ENCODE measurements at regions not wholly inside any gene's neighbourhood (a gene's known extent, or its start where the extent isn't known, plus 50 kb on each side); places are given as distances from the start of the nearest gene placed in this dataset.
"Not testable (repeated sequence)": the region's sequence is repeated elsewhere in the genome, so short reads cannot be mapped to it uniquely, and the experiment has no call there.

- no peaks in the 10 kb centered on the region for H3K9me3 Mint-ChIP-seq (ENCODE audit: low read depth)
- no peak overlapping the region for H3K4me3 Mint-ChIP-seq
- CTCF ChIA-PET, result no interaction called here
- H3K27me3 Mint-ChIP-seq, result no peaks in the 10 kb centered on the region
- DNase-seq (no peak), ATAC-seq (no peak)
- no peak overlapping the region for H3K27ac Mint-ChIP-seq
- no peaks in the 10 kb centered on the region for H3K36me3 Mint-ChIP-seq
- no peaks in the 10 kb centered on the region for H3K4me1 Mint-ChIP-seq
Observed at GRCh38 chr4:103895876-103896465, 176.2 kb upstream of the TACR3 start.

GRCh38 chr4:103892586-103892985 lies 172.8 kb upstream of the TACR3 start:
- no peak for DNase-seq
- Mint-ChIP-seq H3K36me3 (no peaks in the 10 kb centered on the region), H3K4me3 (no peak overlapping the region), H3K27ac (no peak overlapping the region), H3K27me3 (no peaks in the 10 kb centered on the region), H3K9me3 (ENCODE audit: low read depth) (no peaks in the 10 kb centered on the region), H3K4me1 (no peaks in the 10 kb centered on the region)
- no peak for ATAC-seq
- CTCF ChIA-PET, result no interaction called here

- Mint-ChIP-seq H3K27me3 (no peaks in the 10 kb centered on the region), H3K9me3 (ENCODE audit: low read depth) (no peaks in the 10 kb centered on the region), H3K27ac (no peak overlapping the region), H3K36me3 (no peaks in the 10 kb centered on the region), H3K4me1 (no peaks in the 10 kb centered on the region), H3K4me3 (no peak overlapping the region)
- CTCF ChIA-PET, result no interaction called here
- ATAC-seq (no peak), DNase-seq (no peak)
Observed at GRCh38 chr4:103887191-103887590, 167.4 kb upstream of the TACR3 start.

GRCh38 chr4:103885152-103885551 lies 165.4 kb upstream of the TACR3 start:
- no peak for DNase-seq
- Mint-ChIP-seq H3K4me1 (no peaks in the 10 kb centered on the region), H3K27me3 (no peaks in the 10 kb centered on the region), H3K36me3 (no peaks in the 10 kb centered on the region), H3K4me3 (no peak overlapping the region), H3K27ac (no peak overlapping the region), H3K9me3 (ENCODE audit: low read depth) (no peaks in the 10 kb centered on the region)
- ATAC-seq, result no peak
- CTCF ChIA-PET, result no interaction called here

- CTCF ChIA-PET, result no interaction called here
- Mint-ChIP-seq H3K27ac (no peak overlapping the region), H3K4me1 (no peaks in the 10 kb centered on the region), H3K9me3 (ENCODE audit: low read depth) (peaks cover 4% of the 10 kb centered on the region), H3K36me3 (no peaks in the 10 kb centered on the region), H3K27me3 (no peaks in the 10 kb centered on the region), H3K4me3 (no peak overlapping the region)
- DNase-seq (no peak), ATAC-seq (no peak)
Observed at GRCh38 chr4:103867311-103867710, 147.5 kb upstream of the TACR3 start.

- CTCF ChIA-PET, result no interaction called here
- Mint-ChIP-seq H3K4me3 (no peak overlapping the region), H3K36me3 (no peaks in the 10 kb centered on the region), H3K4me1 (no peaks in the 10 kb centered on the region), H3K27ac (no peak overlapping the region), H3K27me3 (no peaks in the 10 kb centered on the region), H3K9me3 (ENCODE audit: low read depth) (peaks cover 3% of the 10 kb centered on the region)
- no peak for DNase-seq
- no peak for ATAC-seq
Observed at GRCh38 chr4:103853627-103854026, 133.8 kb upstream of the TACR3 start.

GRCh38 chr4:103853146-103853545 lies 133.4 kb upstream of the TACR3 start:
- no peak for DNase-seq
- Mint-ChIP-seq H3K9me3 (ENCODE audit: low read depth) (peaks cover 4% of the 10 kb centered on the region), H3K4me3 (no peak overlapping the region), H3K27ac (no peak overlapping the region), H3K4me1 (no peaks in the 10 kb centered on the region), H3K36me3 (no peaks in the 10 kb centered on the region), H3K27me3 (no peaks in the 10 kb centered on the region)
- CTCF ChIA-PET, result no interaction called here
- no peak for ATAC-seq

- ATAC-seq, result no peak
- Mint-ChIP-seq H3K4me3 (no peak overlapping the region), H3K27me3 (no peaks in the 10 kb centered on the region), H3K27ac (no peak overlapping the region), H3K9me3 (ENCODE audit: low read depth) (peaks cover 7% of the 10 kb centered on the region), H3K4me1 (no peaks in the 10 kb centered on the region), H3K36me3 (no peaks in the 10 kb centered on the region)
- CTCF ChIA-PET, result no interaction called here
- DNase-seq, result no peak
Observed at GRCh38 chr4:103845075-103845474, 125.3 kb upstream of the TACR3 start.

- Mint-ChIP-seq H3K9me3 (ENCODE audit: low read depth) (peaks cover 2% of the 10 kb centered on the region), H3K27ac (no peak overlapping the region), H3K36me3 (no peaks in the 10 kb centered on the region), H3K4me3 (no peak overlapping the region), H3K27me3 (no peaks in the 10 kb centered on the region), H3K4me1 (no peaks in the 10 kb centered on the region)
- CTCF ChIA-PET, result no interaction called here
- no peak for ATAC-seq
- no peak for DNase-seq
Observed at GRCh38 chr4:103842637-103843239, 123.0 kb upstream of the TACR3 start.

- no peak overlapping the region for H3K4me3 Mint-ChIP-seq
- CTCF ChIA-PET, result no interaction called here
- DNase-seq (no peak), ATAC-seq (no peak)
- H3K9me3 Mint-ChIP-seq (ENCODE audit: low read depth), result no peaks in the 10 kb centered on the region
- no peaks in the 10 kb centered on the region for H3K27me3 Mint-ChIP-seq
- H3K4me1 Mint-ChIP-seq, result no peaks in the 10 kb centered on the region
- H3K36me3 Mint-ChIP-seq, result no peaks in the 10 kb centered on the region
- no peak overlapping the region for H3K27ac Mint-ChIP-seq
Observed at GRCh38 chr4:103842076-103842475, 122.3 kb upstream of the TACR3 start.

GRCh38 chr4:103810308-103810707 lies 90.5 kb upstream of the TACR3 start:
- H3K36me3 Mint-ChIP-seq; CTCF ChIA-PET; H3K4me3 Mint-ChIP-seq; H3K27ac Mint-ChIP-seq; H3K9me3 Mint-ChIP-seq (ENCODE audit: low read depth); H3K4me1 Mint-ChIP-seq; ATAC-seq; DNase-seq; H3K27me3 Mint-ChIP-seq: not testable (repeated sequence)

GRCh38 chr4:103802766-103803165 lies 83.0 kb upstream of the TACR3 start:
- Mint-ChIP-seq H3K4me3 (no peak overlapping the region), H3K27ac (no peak overlapping the region), H3K4me1 (no peaks in the 10 kb centered on the region), H3K36me3 (no peaks in the 10 kb centered on the region), H3K27me3 (no peaks in the 10 kb centered on the region), H3K9me3 (ENCODE audit: low read depth) (no peaks in the 10 kb centered on the region)
- DNase-seq (no peak), ATAC-seq (no peak)
- CTCF ChIA-PET, result no interaction called here

GRCh38 chr4:103787057-103787456 lies 67.3 kb upstream of the TACR3 start:
- Mint-ChIP-seq H3K36me3 (no peaks in the 10 kb centered on the region), H3K9me3 (ENCODE audit: low read depth) (no peaks in the 10 kb centered on the region), H3K27me3 (no peaks in the 10 kb centered on the region), H3K4me1 (no peaks in the 10 kb centered on the region), H3K27ac (no peak overlapping the region), H3K4me3 (no peak overlapping the region)
- ATAC-seq (no peak), DNase-seq (no peak)
- CTCF ChIA-PET, result no interaction called here

GRCh38 chr4:103786593-103786992 lies 66.8 kb upstream of the TACR3 start:
- Mint-ChIP-seq H3K9me3 (ENCODE audit: low read depth) (no peaks in the 10 kb centered on the region), H3K27ac (no peak overlapping the region), H3K4me1 (no peaks in the 10 kb centered on the region), H3K36me3 (no peaks in the 10 kb centered on the region), H3K27me3 (no peaks in the 10 kb centered on the region), H3K4me3 (no peak overlapping the region)
- DNase-seq (no peak), ATAC-seq (no peak)
- CTCF ChIA-PET, result no interaction called here

GRCh38 chr4:103786014-103786413 lies 66.2 kb upstream of the TACR3 start:
- Mint-ChIP-seq H3K27me3 (no peaks in the 10 kb centered on the region), H3K9me3 (ENCODE audit: low read depth) (no peaks in the 10 kb centered on the region), H3K27ac (no peak overlapping the region), H3K4me3 (no peak overlapping the region), H3K36me3 (no peaks in the 10 kb centered on the region), H3K4me1 (no peaks in the 10 kb centered on the region)
- no peak for DNase-seq
- CTCF ChIA-PET, result no interaction called here
- ATAC-seq, result no peak
